ENCODE measurements at regions not wholly inside any gene's neighbourhood (a gene's known extent, or its start where the extent isn't known, plus 50 kb on each side); places are given as distances from the start of the nearest gene placed in this dataset.

- no TSS peak for BruUV-seq (replicated peaks)
These were observed 85.2 kb upstream of the ITGA4 start for GRCh38 chr2:181371782-181372645.

More at GRCh38 chr2:181371782-181372645, 85.2 kb upstream of the ITGA4 start:
- Histone ChIP-seq H3K36me3 (replicated peaks in 1 of 2; ENCODE audit: control insufficient read depth in 1 of 2, insufficient read depth in 2 of 2, low read length in 2 of 2) (no peaks in the 10 kb centered on the region), H3K9ac (ENCODE audit: insufficient read depth, low read depth, low read length) (no peak overlapping the region), H3K4me2 (ENCODE audit: low read depth, low read length) (no peak overlapping the region), H3K4me3 (replicated peaks in 1 of 3; ENCODE audit: insufficient read depth in 1 of 3, low read depth in 2 of 3, low read length in 3 of 3) (no peak overlapping the region), H2AFZ (ENCODE audit: low read length) (no peak overlapping the region), H3K9me3 (ENCODE audit: low read length) (no peaks in the 10 kb centered on the region), H4K20me1 (ENCODE audit: insufficient read depth, low read length) (no peaks in the 10 kb centered on the region), H3K27ac (ENCODE audit: extremely low read length, insufficient read depth, low read length) (no peak overlapping the region), H3K27me3 (ENCODE audit: control insufficient read depth in 1 of 2, insufficient read depth in 2 of 2, low read length in 2 of 2) (no peaks in the 10 kb centered on the region), H3K79me2 (ENCODE audit: insufficient read depth, low read length) (no peaks in the 10 kb centered on the region), H3K4me1 (ENCODE audit: insufficient read depth, low read length) (no peaks in the 10 kb centered on the region)
- ATAC-seq (no peak), FAIRE-seq (no peak), DNase-seq (ENCODE audit: low spot score) (no peak)
- POLR2A ChIA-PET, result no interaction called here
- TF ChIP-seq CBX2 (IDR thresholded peaks at IDR 0.05; ENCODE audit: low read depth, low read length), result no peak
- TF ChIP-seq CBX2 (CRISPR knock-in tag; IDR thresholded peaks at IDR 0.05; ENCODE audit: low read depth), result no peak
- no peak for TF ChIP-seq ZIK1 (CRISPR knock-in tag; IDR thresholded peaks at IDR 0.05; ENCODE audit: borderline replicate concordance, low read depth)
- no peak for TF ChIP-seq ERF (CRISPR knock-in tag; IDR thresholded peaks at IDR 0.05)
- no peak for TF ChIP-seq ZNF350 (CRISPR knock-in tag; IDR thresholded peaks at IDR 0.05; ENCODE audit: borderline replicate concordance, low read depth)
- TF ChIP-seq FOXO4 (CRISPR knock-in tag; conservative IDR thresholded peaks at IDR 0.05), result no peak
- no peak for TF ChIP-seq ZNF451 (CRISPR knock-in tag; IDR thresholded peaks at IDR 0.05)
- TF ChIP-seq HNRNPH1 (optimal IDR thresholded peaks at IDR 0.05; ENCODE audit: low read depth, low read length), result no peak
- TF ChIP-seq PRDM15 (CRISPR knock-in tag; IDR thresholded peaks at IDR 0.05), result no peak
- TF ChIP-seq ZBTB7A (CRISPR knock-in tag; IDR thresholded peaks at IDR 0.05), result no peak
- in situ Hi-C loops (cut with HindIII; ENCODE audit: extremely low pct_ligation_motif_present, low pct_unique_long_range_greater_than_20kb), result no loop called here
- intact Hi-C loops (cut with micrococcal nuclease; ENCODE audit: unreplicated experiment), result no loop called here
- CTCF ChIA-PET (ENCODE audit: low intra/inter-chr PET ratio, low total read pairs), result no interaction called here
- WGBS (ENCODE audit: low lambda C conversion rate), result 0% methylated on average over 2 of the region's 2 CpGs

Data from HepG2 (cell line).